K562 (cell line): ENCODE measurements at regions not wholly inside any gene's neighbourhood (a gene's known extent, or its start where the extent isn't known, plus 50 kb on each side); places are given as distances from the start of the nearest gene placed in this dataset.

ENCODE experiments used
- ATAC-seq: fragments of 200-7000 bp; cut with Tn5 transposase; 3 replicates; pipeline ENCODE4 v1.9.1; 2020; ENCODE audit warnings: moderate library complexity
- BruUV-seq: library from RNA; stranded (reverse); fragments of 400-500 nt; replicated peaks from 2 replicates; lab custom pipeline; 2021; lab: Mats Ljungman, UMichigan
- CTCF ChIA-PET: fragments of 300-600 bp; formaldehyde crosslinking; extraction: SDS; loops from one replicate; lab custom pipeline; 2021; ENCODE audit warnings: low intra/inter-chr PET ratio; lab: Yijun Ruan, JAX
- POLR2A ChIA-PET: fragments of 300-600, 350-650 bp; sonication (Branson Sonifier 250); formaldehyde crosslinking; extraction: SDS; loops from one replicate; lab custom pipeline; 2021; ENCODE audit warnings: antibody characterized with exemption, inconsistent platforms; lab: Yijun Ruan, JAX
- DNase-seq, 4 experiments: peaks; one replicate each; pipeline versions ENCODE4 v3.0.0 to v3.0.0-alpha.2; 2011 to 2018; ENCODE audit warnings: low spot score in 3 of 4, mixed read lengths in 3 of 4; ENCODE audit errors: extremely low read depth in 1 of 4
- FAIRE-seq: peaks from 2 replicates; lab custom pipeline; 2011; peaks lifted over from hg19 to GRCh38; lab: Jason Lieb, UNC
- H2AFZ ChIP-seq: 2 replicates; pipeline ENCODE4 v1.6.0; 2011; ENCODE audit warnings: low read depth, low read length, control low read depth, inconsistent platforms
- H3K27ac ChIP-seq: fragments of 200-600 bp; 3 replicates; pipeline ENCODE4 v1.8.0; 2011; ENCODE audit warnings: low read depth, mild to moderate bottlenecking, control low read depth, inconsistent platforms, low read length, moderate library complexity, mixed read lengths; ENCODE audit errors: extremely low read depth
- H3K27me3 ChIP-seq, 2 experiments: fragments of 300-600 bp in 1 of 2; 2 replicates in 1 of 2; 3 replicates in 1 of 2; pipeline versions ENCODE4 v1.6.0 to v1.8.0; 2011; ENCODE audit warnings: inconsistent platforms in 2 of 2, low read length in 2 of 2, mild to moderate bottlenecking in 1 of 2, mixed read lengths in 1 of 2, moderate library complexity in 1 of 2; ENCODE audit not compliant: control insufficient read depth in 2 of 2, insufficient read depth in 2 of 2
- H3K36me3 ChIP-seq: fragments of 300-600 bp; 3 replicates; pipeline ENCODE4 v1.8.0; 2011; ENCODE audit warnings: mild to moderate bottlenecking, low read length, inconsistent platforms; ENCODE audit not compliant: control insufficient read depth, insufficient read depth
- H3K4me1 ChIP-seq, 2 experiments: fragments of 200-600 bp in 1 of 2; replicated peaks in 1 of 2; 2 replicates in 1 of 2; 3 replicates in 1 of 2; pipeline versions ENCODE4 v1.5.1 to v1.8.0; 2011; ENCODE audit warnings: inconsistent platforms in 2 of 2, low read length in 2 of 2, mild to moderate bottlenecking in 1 of 2, mixed read lengths in 1 of 2, moderate library complexity in 1 of 2; ENCODE audit not compliant: control insufficient read depth in 2 of 2, insufficient read depth in 2 of 2
- H3K4me2 ChIP-seq: 2 replicates; pipeline ENCODE4 v1.6.1; 2011; ENCODE audit warnings: low read length, control low read depth, inconsistent platforms, mixed read lengths; ENCODE audit not compliant: insufficient read depth
- H3K4me3 ChIP-seq: fragments of 200-600 bp; sonication (generic), shearing (Covaris generic); 2 replicates; pipeline ENCODE4 v1.5.1; 2016; ENCODE audit warnings: control low read depth, inconsistent platforms
- H3K79me2 ChIP-seq: fragments of 200-600 bp; 3 replicates; pipeline ENCODE4 v1.8.0; 2011; ENCODE audit warnings: low read length, inconsistent platforms; ENCODE audit not compliant: control insufficient read depth, insufficient read depth
- H3K9ac ChIP-seq, 2 experiments: 2 replicates each; pipeline versions ENCODE4 v1.6.0 to v1.6.1; 2011; ENCODE audit warnings: low read depth in 2 of 2, low read length in 2 of 2, control low read depth in 1 of 2, inconsistent platforms in 1 of 2, mild to moderate bottlenecking in 1 of 2, mixed read lengths in 1 of 2; ENCODE audit not compliant: insufficient read depth in 1 of 2
- H3K9me1 ChIP-seq: one replicate; pipeline ENCODE4 v1.6.0; 2011; ENCODE audit warnings: inconsistent platforms, mild to moderate bottlenecking, low read length, moderate library complexity; ENCODE audit not compliant: control insufficient read depth, insufficient read depth
- H3K9me3 ChIP-seq: replicated peaks from 2 replicates; pipeline ENCODE4 v1.5.1; 2011; ENCODE audit warnings: low read depth, low read length, inconsistent platforms; ENCODE audit not compliant: control insufficient read depth, insufficient read depth
- H4K20me1 ChIP-seq: replicated peaks from 2 replicates; pipeline ENCODE4 v1.6.1; 2011; ENCODE audit warnings: low read length, inconsistent platforms, mixed read lengths; ENCODE audit not compliant: control insufficient read depth, insufficient read depth
- BCLAF1 ChIP-seq, 2 experiments: fragments of 450-650 bp in 1 of 2; IDR thresholded peaks; 2 replicates each; pipeline ENCODE4 v1.6.1; 2011 to 2017; ENCODE audit warnings: low read depth in 2 of 2, antibody characterized with exemption in 1 of 2, borderline replicate concordance in 1 of 2, low read length in 1 of 2, mild to moderate bottlenecking in 1 of 2, mixed read lengths in 1 of 2; ENCODE audit not compliant: control insufficient read depth in 1 of 2
- BHLHE40 ChIP-seq: IDR thresholded peaks from 2 replicates; pipeline ENCODE4 v1.6.1; 2011; ENCODE audit warnings: low read length, improper control_type of control experiment
- CBFA2T3 ChIP-seq: fragments of 450-650 bp; IDR thresholded peaks from 2 replicates; pipeline ENCODE4 v1.6.1; 2017
- E2F8 ChIP-seq: fragments of 450-650 bp; IDR thresholded peaks from 2 replicates; pipeline ENCODE4 v1.7.1; 2018; ENCODE audit warnings: mild to moderate bottlenecking, low read depth; ENCODE audit not compliant: partially characterized antibody
- EZH2 ChIP-seq: IDR thresholded peaks from 2 replicates; pipeline ENCODE4 v1.6.1; 2012; ENCODE audit warnings: low read depth, mild to moderate bottlenecking, inconsistent platforms, low read length, borderline replicate concordance
- KLF16 ChIP-seq: IDR thresholded peaks from 2 replicates; pipeline ENCODE4 v1.6.1; 2016; ENCODE audit warnings: antibody characterized with exemption
- MBD2 ChIP-seq: sonication (generic); IDR thresholded peaks from 2 replicates; pipeline ENCODE4 v1.6.1; 2016; ENCODE audit warnings: low read depth, borderline replicate concordance
- POLR2B ChIP-seq: fragments of 450-650 bp; IDR thresholded peaks from 2 replicates; pipeline ENCODE4 v1.6.1; 2018; ENCODE audit warnings: low read depth; ENCODE audit not compliant: partially characterized antibody
- ZNF24 ChIP-seq: fragments of 450-650 bp; IDR thresholded peaks from 2 replicates; pipeline ENCODE4 v1.6.1; 2016
- ZNF551 ChIP-seq: fragments of 250-450 bp; sonication (Bioruptor Pico); IDR thresholded peaks from 2 replicates; pipeline ENCODE4 v1.5.0; 2021; ENCODE audit warnings: mild to moderate bottlenecking, moderate library complexity
- ZNF644 ChIP-seq: fragments of 200-800 bp; sonication (Bioruptor generic); IDR thresholded peaks from 2 replicates; pipeline ENCODE4 v1.6.1; 2016; ENCODE audit warnings: low read depth, missing genetic modification characterization, missing compliant biosample characterization
- ZNF780A ChIP-seq: fragments of 250-450 bp; sonication (Bioruptor Pico); IDR thresholded peaks from 2 replicates; pipeline ENCODE4 v1.5.0; 2021; ENCODE audit warnings: mild to moderate bottlenecking
- WGBS: fragments of 100-300 bp; shearing (Covaris generic); methylation state at CpG from one replicate; pipeline ENCODE4 v1.1.6; 2016; ENCODE audit warnings: low coverage, mixed read lengths; ENCODE audit not compliant: insufficient coverage; ENCODE audit errors: missing lambda C conversion rate; 5-methylcytosine and 5-hydroxymethylcytosine counted together
- in situ Hi-C: fragments of 300-500 bp; cut with MboI; formaldehyde crosslinking; loops from 4 replicates; pipeline ENCODE4 v1.15.0; 2018; ENCODE audit warnings: inconsistent platforms, mixed read lengths
- intact Hi-C: fragments of 100-400 bp; cut with micrococcal nuclease; formaldehyde crosslinking; loops from 2 replicates; pipeline ENCODE4 v1.14.2; 2022
- TF ChIP-seq, protein P1 (sequence below): sonication (generic); formaldehyde crosslinking; IDR thresholded peaks from 2 replicates; pipeline ENCODE4 v1.8.0; 2022; ENCODE audit warnings: mild to moderate bottlenecking, missing genetic modification reagents
- TF ChIP-seq, protein P2 (sequence below): conservative IDR thresholded peaks from 2 replicates; pipeline ENCODE4 v1.6.1; 2011; ENCODE audit warnings: low read depth, mild to moderate bottlenecking, low read length; ENCODE audit not compliant: control insufficient read depth

DNA sequence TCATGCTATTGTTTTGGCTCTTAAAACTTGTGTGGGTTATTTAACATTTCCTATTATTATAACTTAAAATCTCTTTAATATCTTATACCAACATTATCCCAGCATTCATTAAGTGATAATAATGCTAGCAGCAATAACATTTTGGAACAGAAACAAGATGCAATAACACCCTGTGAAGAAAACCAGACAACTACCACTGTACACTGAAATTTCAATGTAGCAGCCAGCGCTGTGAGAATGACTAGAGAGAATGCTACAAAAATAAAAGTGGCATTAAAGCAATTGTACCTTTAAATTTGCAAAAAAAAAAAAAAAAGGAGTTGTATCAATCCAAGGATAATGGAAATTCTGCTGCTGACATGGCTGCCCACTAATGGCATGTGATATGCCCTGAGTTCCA lies 269.9 kb downstream of the TTC32 start:
- TF ChIP-seq KLF16 (no peak), ZNF24 (no peak), BHLHE40 (no peak), ZNF644 (no peak), ZNF551 (no peak), MBD2 (no peak), E2F8 (no peak), ZNF780A (no peak), POLR2B (no peak), EZH2 (no peak), CBFA2T3 (no peak), BCLAF1 (IDR thresholded peaks at IDR 0.05; ENCODE audit: borderline replicate concordance in 1 of 2, control insufficient read depth in 1 of 2, low read depth in 2 of 2, low read length in 1 of 2) (no peak)
- TF ChIP-seq, protein P1, sequence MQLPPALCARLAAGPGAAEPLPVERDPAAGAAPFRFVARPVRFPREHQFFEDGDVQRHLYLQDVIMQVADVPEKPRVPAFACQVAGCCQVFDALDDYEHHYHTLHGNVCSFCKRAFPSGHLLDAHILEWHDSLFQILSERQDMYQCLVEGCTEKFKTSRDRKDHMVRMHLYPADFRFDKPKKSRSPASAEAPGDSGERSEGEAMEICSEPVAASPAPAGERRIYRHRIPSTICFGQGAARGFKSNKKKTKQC, result no peak
- TF ChIP-seq, protein P2, sequence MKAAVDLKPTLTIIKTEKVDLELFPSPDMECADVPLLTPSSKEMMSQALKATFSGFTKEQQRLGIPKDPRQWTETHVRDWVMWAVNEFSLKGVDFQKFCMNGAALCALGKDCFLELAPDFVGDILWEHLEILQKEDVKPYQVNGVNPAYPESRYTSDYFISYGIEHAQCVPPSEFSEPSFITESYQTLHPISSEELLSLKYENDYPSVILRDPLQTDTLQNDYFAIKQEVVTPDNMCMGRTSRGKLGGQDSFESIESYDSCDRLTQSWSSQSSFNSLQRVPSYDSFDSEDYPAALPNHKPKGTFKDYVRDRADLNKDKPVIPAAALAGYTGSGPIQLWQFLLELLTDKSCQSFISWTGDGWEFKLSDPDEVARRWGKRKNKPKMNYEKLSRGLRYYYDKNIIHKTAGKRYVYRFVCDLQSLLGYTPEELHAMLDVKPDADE, result no peak
- TF ChIP-seq, all 486 proteins: peak for 0
- no peaks in the 10 kb centered on the region for H3K9me3 ChIP-seq
- H3K36me3 ChIP-seq, result no peaks in the 10 kb centered on the region
- FAIRE-seq (no peak), DNase-seq (no peak), ATAC-seq (no peak)
- CTCF ChIA-PET, result no interaction called here
- BruUV-seq, result no TSS peak
- no peak overlapping the region for H2AFZ ChIP-seq
- H3K9me1 ChIP-seq, result no peaks in the 10 kb centered on the region
- H3K27ac ChIP-seq, result no peak overlapping the region
- 0% methylated on average over 1 of the region's 1 CpG for WGBS
- intact Hi-C loops (no loop called here), in situ Hi-C loops (no loop called here)
- H3K79me2 ChIP-seq, result no peaks in the 10 kb centered on the region
- no peak overlapping the region for H3K4me2 ChIP-seq
- H3K9ac ChIP-seq, result no peak overlapping the region
- no peak overlapping the region for H3K4me3 ChIP-seq
- no peaks in the 10 kb centered on the region for H4K20me1 ChIP-seq
- H3K4me1 ChIP-seq, result no peaks in the 10 kb centered on the region
- H3K27me3 ChIP-seq, result no peaks in the 10 kb centered on the region
- POLR2A ChIA-PET, result no interaction called here
